Colonic mucosa (tissue), 4 donors: ENCODE measurements at regions not wholly inside any gene's neighbourhood (a gene's known extent, or its start where the extent isn't known, plus 50 kb on each side); places are given as distances from the start of the nearest gene placed in this dataset.
"Not testable (repeated sequence)": the region's sequence is repeated elsewhere in the genome, so short reads cannot be mapped to it uniquely, and the experiment has no call there.

Experiments
- DNase-seq: peaks from one replicate; pipeline ENCODE4 v3.0.0-alpha.2; 2020
- H3K27ac ChIP-seq: fragments of 200-600 bp; one replicate; pipeline ENCODE4 v1.8.0; 2021
- H3K27me3 ChIP-seq: fragments of 200-600 bp; one replicate; pipeline ENCODE4 v1.8.0; 2021
- H3K36me3 ChIP-seq: fragments of 200-600 bp; one replicate; pipeline ENCODE4 v1.8.0; 2021
- H3K4me1 ChIP-seq: fragments of 200-600 bp; one replicate; pipeline ENCODE4 v1.8.0; 2021; ENCODE audit warnings: mild to moderate bottlenecking
- H3K4me3 ChIP-seq: fragments of 200-600 bp; one replicate; pipeline ENCODE4 v1.8.0; 2021
- H3K9ac ChIP-seq, 2 donors: one replicate each; pipeline ENCODE4 v1.7.0; 2013; ENCODE audit warnings: control low read depth in 2 of 2, low read depth in 2 of 2, low read length in 2 of 2
- H3K9me3 ChIP-seq: fragments of 200-600 bp; one replicate; pipeline ENCODE4 v1.8.0; 2021
- CTCF ChIP-seq: fragments of 200-600 bp; IDR thresholded peaks from one replicate; pipeline ENCODE4 v1.8.0; 2022; ENCODE audit warnings: antibody characterized with exemption, mild to moderate bottlenecking
- intact Hi-C: fragments of 100-400 bp; cut with DNase I; formaldehyde crosslinking; loops from one replicate; pipeline ENCODE4 v1.14.1; 2022
- donor health status: healthy.
- donor health status: DM: no; HTN: no; CAD: no.
- donor health status: DM: no; HTN: no; CAD: no.

GRCh38 chr6:76876922-76877553 lies 586.3 kb downstream of the HTR1B start:
- TF ChIP-seq CTCF = peak; percentile 30
- no peaks in the 10 kb centered on the region for H3K9me3 ChIP-seq
- intact Hi-C loops = no loop called here
- no peak overlapping the region for H3K9ac ChIP-seq
- H3K36me3 ChIP-seq = no peaks in the 10 kb centered on the region
- no peak overlapping the region for H3K4me3 ChIP-seq
- no peaks in the 10 kb centered on the region for H3K27me3 ChIP-seq
- no peak overlapping the region for H3K27ac ChIP-seq
- peak; percentile 65 for DNase-seq
- no peaks in the 10 kb centered on the region for H3K4me1 ChIP-seq

- H3K4me3 ChIP-seq, H3K27ac ChIP-seq, H3K36me3 ChIP-seq, H3K9ac ChIP-seq, H3K9me3 ChIP-seq, H3K4me1 ChIP-seq, H3K27me3 ChIP-seq, intact Hi-C loops: not testable (repeated sequence)
- DNase-seq = peak; percentile 30
Observed at GRCh38 chr6:76876430-76876829, 586.9 kb downstream of the HTR1B start.

GRCh38 chr6:76867182-76867581 lies 596.1 kb downstream of the HTR1B start:
- Histone ChIP-seq H3K27ac (no peak overlapping the region), H3K36me3 (no peaks in the 10 kb centered on the region), H3K4me1 (no peaks in the 10 kb centered on the region), H3K9ac (no peak overlapping the region), H3K4me3 (no peak overlapping the region), H3K9me3 (no peaks in the 10 kb centered on the region), H3K27me3 (no peaks in the 10 kb centered on the region)
- intact Hi-C loops = no loop called here
- no peak for DNase-seq
- TF ChIP-seq CTCF = no peak

GRCh38 chr6:76866091-76866915 lies 597.0 kb downstream of the HTR1B start:
- Histone ChIP-seq H3K27ac (no peak overlapping the region), H3K4me1 (no peaks in the 10 kb centered on the region), H3K36me3 (no peaks in the 10 kb centered on the region), H3K4me3 (no peak overlapping the region), H3K27me3 (no peaks in the 10 kb centered on the region), H3K9ac (no peak overlapping the region), H3K9me3 (no peaks in the 10 kb centered on the region)
- intact Hi-C loops = no loop called here
- DNase-seq = no peak
- no peak for TF ChIP-seq CTCF

GRCh38 chr6:76862936-76863335 lies 600.4 kb downstream of the HTR1B start:
- no peak overlapping the region for H3K27ac ChIP-seq
- no peak for DNase-seq
- no peak overlapping the region for H3K4me3 ChIP-seq
- no peaks in the 10 kb centered on the region for H3K4me1 ChIP-seq
- H3K9ac ChIP-seq = no peak overlapping the region
- no peak for TF ChIP-seq CTCF
- no peaks in the 10 kb centered on the region for H3K27me3 ChIP-seq
- no peaks in the 10 kb centered on the region for H3K9me3 ChIP-seq
- intact Hi-C loops = loop anchor here (5.0 kb wide), 2 partner anchors 156 to 176 kb away; no protein-coding TSS in a partner anchor
- no peaks in the 10 kb centered on the region for H3K36me3 ChIP-seq

GRCh38 chr6:76861403-76861802 lies 601.9 kb downstream of the HTR1B start:
- Histone ChIP-seq H3K36me3 (no peaks in the 10 kb centered on the region), H3K27ac (no peak overlapping the region), H3K9me3 (no peaks in the 10 kb centered on the region), H3K9ac (no peak overlapping the region), H3K27me3 (no peaks in the 10 kb centered on the region), H3K4me1 (no peaks in the 10 kb centered on the region), H3K4me3 (no peak overlapping the region)
- DNase-seq = no peak
- intact Hi-C loops = loop anchor here (5.0 kb wide), 2 partner anchors 154 to 174 kb away; no protein-coding TSS in a partner anchor
- peak; percentile 26 for TF ChIP-seq CTCF
